Rectal smooth muscle tissue (tissue), 1 donor: ENCODE measurements at regions not wholly inside any gene's neighbourhood (a gene's known extent, or its start where the extent isn't known, plus 50 kb on each side); places are given as distances from the start of the nearest gene placed in this dataset.

Experiments used
- H3K27ac ChIP-seq: one replicate; pipeline ENCODE4 v1.7.0; 2013; ENCODE audit warnings: low read depth, low read length, inconsistent platforms
- H3K27me3 ChIP-seq: one replicate; pipeline ENCODE4 v1.7.0; 2013; ENCODE audit warnings: low read length; ENCODE audit not compliant: control insufficient read depth, insufficient read depth
- H3K36me3 ChIP-seq: one replicate; pipeline ENCODE4 v1.7.0; 2013; ENCODE audit warnings: low read length; ENCODE audit not compliant: control insufficient read depth, insufficient read depth
- H3K4me1 ChIP-seq: one replicate; pipeline ENCODE4 v1.7.0; 2013; ENCODE audit warnings: low read length; ENCODE audit not compliant: control insufficient read depth, insufficient read depth
- H3K4me3 ChIP-seq: one replicate; pipeline ENCODE4 v1.7.0; 2013; ENCODE audit warnings: low read length
- H3K9ac ChIP-seq: one replicate; pipeline ENCODE4 v1.7.0; 2013; ENCODE audit warnings: low read length

- no peaks in the 10 kb centered on the region for H3K36me3 ChIP-seq
- H3K4me1 ChIP-seq, result no peaks in the 10 kb centered on the region
- H3K27me3 ChIP-seq, result no peaks in the 10 kb centered on the region
- no peak overlapping the region for H3K9ac ChIP-seq
- H3K4me3 ChIP-seq, result no peak overlapping the region
- no peak overlapping the region for H3K27ac ChIP-seq
Measured at GRCh38 chr12:115489253-115489652, 788.2 kb downstream of the MED13L start.

- Histone ChIP-seq H3K27ac (no peak overlapping the region), H3K4me3 (no peak overlapping the region), H3K9ac (no peak overlapping the region), H3K4me1 (no peaks in the 10 kb centered on the region), H3K27me3 (no peaks in the 10 kb centered on the region), H3K36me3 (no peaks in the 10 kb centered on the region)
Measured at GRCh38 chr12:115485967-115486366, 791.5 kb downstream of the MED13L start.

GRCh38 chr12:115485503-115485902 is 792.0 kb downstream of the MED13L start:
- Histone ChIP-seq H3K27ac (no peak overlapping the region), H3K27me3 (no peaks in the 10 kb centered on the region), H3K9ac (no peak overlapping the region), H3K4me1 (no peaks in the 10 kb centered on the region), H3K36me3 (no peaks in the 10 kb centered on the region), H3K4me3 (no peak overlapping the region)

GRCh38 chr12:115482943-115483342 is 794.5 kb downstream of the MED13L start:
- Histone ChIP-seq H3K27me3 (no peaks in the 10 kb centered on the region), H3K27ac (no peak overlapping the region), H3K9ac (no peak overlapping the region), H3K4me1 (no peaks in the 10 kb centered on the region), H3K36me3 (no peaks in the 10 kb centered on the region), H3K4me3 (no peak overlapping the region)

GRCh38 chr12:115481141-115481540 is 796.4 kb downstream of the MED13L start:
- Histone ChIP-seq H3K4me1 (no peaks in the 10 kb centered on the region), H3K9ac (no peak overlapping the region), H3K27me3 (no peaks in the 10 kb centered on the region), H3K4me3 (no peak overlapping the region), H3K27ac (no peak overlapping the region), H3K36me3 (no peaks in the 10 kb centered on the region)

GRCh38 chr12:115478505-115478904 is 794.5 kb upstream of the TBX3 start:
- Histone ChIP-seq H3K9ac (no peak overlapping the region), H3K27ac (no peak overlapping the region), H3K27me3 (no peaks in the 10 kb centered on the region), H3K36me3 (no peaks in the 10 kb centered on the region), H3K4me1 (no peaks in the 10 kb centered on the region), H3K4me3 (no peak overlapping the region)

GRCh38 chr12:115474539-115475353 is 790.8 kb upstream of the TBX3 start:
- Histone ChIP-seq H3K4me1 (no peaks in the 10 kb centered on the region), H3K27me3 (no peaks in the 10 kb centered on the region), H3K27ac (no peak overlapping the region), H3K36me3 (no peaks in the 10 kb centered on the region), H3K9ac (no peak overlapping the region), H3K4me3 (no peak overlapping the region)

GRCh38 chr12:115473257-115473956 is 789.4 kb upstream of the TBX3 start:
- Histone ChIP-seq H3K36me3 (no peaks in the 10 kb centered on the region), H3K27ac (no peak overlapping the region), H3K4me1 (no peaks in the 10 kb centered on the region), H3K4me3 (no peak overlapping the region), H3K27me3 (no peaks in the 10 kb centered on the region), H3K9ac (no peak overlapping the region)

- H3K9ac ChIP-seq, result no peak overlapping the region
- no peaks in the 10 kb centered on the region for H3K36me3 ChIP-seq
- no peak overlapping the region for H3K4me3 ChIP-seq
- H3K4me1 ChIP-seq, result no peaks in the 10 kb centered on the region
- no peak overlapping the region for H3K27ac ChIP-seq
- H3K27me3 ChIP-seq, result no peaks in the 10 kb centered on the region
Measured at GRCh38 chr12:115472852-115473251, 788.9 kb upstream of the TBX3 start.

- H3K4me3 ChIP-seq, result no peak overlapping the region
- H3K36me3 ChIP-seq, result no peaks in the 10 kb centered on the region
- no peak overlapping the region for H3K9ac ChIP-seq
- no peaks in the 10 kb centered on the region for H3K27me3 ChIP-seq
- H3K4me1 ChIP-seq, result no peaks in the 10 kb centered on the region
- no peak overlapping the region for H3K27ac ChIP-seq
Measured at GRCh38 chr12:115470977-115471376, 787.0 kb upstream of the TBX3 start.

GRCh38 chr12:115470526-115470925 is 786.6 kb upstream of the TBX3 start:
- Histone ChIP-seq H3K4me3 (no peak overlapping the region), H3K27ac (no peak overlapping the region), H3K9ac (no peak overlapping the region), H3K27me3 (no peaks in the 10 kb centered on the region), H3K4me1 (no peaks in the 10 kb centered on the region), H3K36me3 (no peaks in the 10 kb centered on the region)

- Histone ChIP-seq H3K27ac (no peak overlapping the region), H3K4me1 (no peaks in the 10 kb centered on the region), H3K9ac (no peak overlapping the region), H3K27me3 (no peaks in the 10 kb centered on the region), H3K4me3 (no peak overlapping the region), H3K36me3 (no peaks in the 10 kb centered on the region)
Measured at GRCh38 chr12:115468087-115468510, 784.1 kb upstream of the TBX3 start.

GRCh38 chr12:115467531-115467930 is 783.6 kb upstream of the TBX3 start:
- no peaks in the 10 kb centered on the region for H3K36me3 ChIP-seq
- no peaks in the 10 kb centered on the region for H3K27me3 ChIP-seq
- no peak overlapping the region for H3K9ac ChIP-seq
- H3K27ac ChIP-seq, result no peak overlapping the region
- no peaks in the 10 kb centered on the region for H3K4me1 ChIP-seq
- no peak overlapping the region for H3K4me3 ChIP-seq
